Stimulated activated CD8-positive, alpha-beta memory T cell treated with anti-CD3 and anti-CD28 coated beads, Interleukin-7, amount 100 ng/mL, for 48 hours (primary cell): ENCODE measurements at regions not wholly inside any gene's neighbourhood (a gene's known extent, or its start where the extent isn't known, plus 50 kb on each side); places are given as distances from the start of the nearest gene placed in this dataset.

Experiments used
- DNase-seq, 2 donors: peaks; one replicate each; pipeline ENCODE4 v3.0.0-alpha.2; 2020; ENCODE audit warnings: low read depth in 1 of 2; ENCODE audit errors: extremely low read depth in 1 of 2

DNA sequence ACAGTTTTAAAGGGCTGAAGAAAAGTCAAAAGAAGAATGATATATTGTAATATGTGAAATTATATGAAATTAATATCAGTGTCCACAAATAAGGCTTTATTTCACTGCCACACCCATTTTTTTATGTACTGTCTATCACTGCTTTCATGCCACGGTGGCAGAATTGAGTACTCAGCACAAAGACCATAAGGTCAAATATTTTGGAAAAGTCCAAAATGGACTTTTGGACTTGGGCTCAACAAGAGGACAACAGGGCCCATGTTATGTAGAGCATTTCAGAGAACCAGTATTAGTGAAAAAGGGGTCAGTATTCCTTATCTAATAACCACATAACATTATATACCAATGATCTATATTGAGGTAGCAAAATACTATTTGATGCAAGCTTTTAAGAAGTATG is 427.2 kb downstream of the EPHA4 start:
- no peak for DNase-seq

DNA sequence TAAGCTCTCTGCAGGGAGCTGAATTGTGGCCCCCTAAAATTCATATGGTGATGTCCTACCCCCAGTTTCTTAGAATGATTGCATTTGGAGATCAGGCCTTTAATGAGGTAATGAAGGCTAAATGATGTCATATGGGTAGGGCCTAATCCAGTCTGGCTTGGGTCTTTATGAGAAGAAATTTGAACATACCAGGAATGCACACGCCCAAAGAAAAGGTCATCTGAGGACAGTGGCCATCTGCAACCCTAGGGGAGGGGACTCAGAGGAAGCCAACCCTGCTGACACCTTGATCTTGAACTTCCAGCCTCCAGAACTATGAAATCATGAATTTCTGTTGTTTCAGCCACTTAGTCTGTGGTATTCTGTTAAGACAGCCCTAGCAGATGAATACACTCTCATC is 426.7 kb downstream of the EPHA4 start:
- DNase-seq = no peak

DNA sequence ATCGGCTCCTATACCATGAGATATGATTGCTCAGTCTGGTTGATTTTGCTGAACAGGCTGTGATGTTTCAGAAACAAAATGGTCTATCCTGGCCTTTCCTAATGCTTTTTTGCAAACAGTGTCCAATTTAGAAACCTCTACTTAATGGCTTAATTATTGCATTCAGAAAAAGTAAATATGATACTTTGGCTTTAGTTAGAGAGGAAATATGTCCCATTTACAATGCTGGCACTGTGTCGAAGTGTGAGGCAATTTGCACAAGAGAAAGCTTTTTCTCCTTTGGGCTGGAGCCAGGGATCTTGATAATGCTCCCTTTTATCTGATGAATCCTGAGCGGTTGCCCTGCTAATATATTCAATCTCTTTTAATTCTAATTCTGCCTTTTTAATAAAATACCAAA is 418.9 kb downstream of the EPHA4 start:
- no peak for DNase-seq

DNA sequence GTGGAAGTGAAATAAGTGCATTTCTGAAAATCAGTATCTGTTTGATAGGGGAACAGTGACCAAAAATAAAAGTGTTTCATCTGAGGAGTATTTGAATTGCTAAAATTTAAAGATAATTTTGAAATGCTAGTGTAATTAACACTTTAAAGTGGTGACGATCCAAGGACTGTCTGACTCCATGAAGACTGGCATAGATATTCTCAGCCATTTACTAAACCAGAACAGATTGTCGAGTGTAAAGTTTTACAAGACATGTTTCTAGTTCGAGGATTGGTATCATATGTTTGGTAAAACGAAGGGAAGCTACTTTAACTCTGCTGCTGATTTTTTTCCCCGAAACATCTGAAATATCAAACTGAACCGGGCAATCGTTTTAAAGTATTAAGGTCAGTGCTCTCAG is 417.9 kb downstream of the EPHA4 start:
- DNase-seq = no peak

DNA sequence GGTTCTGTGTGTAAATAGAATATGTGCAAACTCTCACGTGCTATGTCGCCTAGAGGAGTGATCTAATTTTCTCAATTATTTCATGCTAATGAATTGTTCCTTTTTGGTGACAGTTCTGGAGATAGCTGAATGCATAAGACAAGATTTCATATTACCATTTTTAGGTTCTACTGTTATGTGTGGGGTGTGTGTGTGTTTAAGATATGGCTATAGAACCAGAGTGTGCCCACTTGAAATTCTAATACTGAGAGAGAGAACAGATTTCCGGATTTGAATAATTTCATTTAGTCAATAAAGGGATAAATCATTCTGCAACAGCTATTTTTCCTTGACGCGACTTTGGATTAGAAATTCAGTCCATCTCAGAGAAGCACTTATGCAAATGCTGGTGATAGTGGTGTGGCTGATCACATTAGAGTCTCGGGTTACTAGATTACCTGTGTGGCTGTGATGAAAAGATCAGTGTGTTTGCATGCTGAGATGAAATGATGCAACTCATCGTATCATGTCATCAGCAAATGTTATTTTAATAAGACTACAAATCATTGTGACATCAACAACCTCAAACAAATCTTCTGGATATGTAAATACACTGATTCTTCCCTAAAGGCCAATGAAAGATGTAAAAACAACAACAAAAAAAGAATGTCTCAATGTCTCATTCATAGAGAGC is 415.9 kb downstream of the EPHA4 start:
- DNase-seq = no peak

DNA sequence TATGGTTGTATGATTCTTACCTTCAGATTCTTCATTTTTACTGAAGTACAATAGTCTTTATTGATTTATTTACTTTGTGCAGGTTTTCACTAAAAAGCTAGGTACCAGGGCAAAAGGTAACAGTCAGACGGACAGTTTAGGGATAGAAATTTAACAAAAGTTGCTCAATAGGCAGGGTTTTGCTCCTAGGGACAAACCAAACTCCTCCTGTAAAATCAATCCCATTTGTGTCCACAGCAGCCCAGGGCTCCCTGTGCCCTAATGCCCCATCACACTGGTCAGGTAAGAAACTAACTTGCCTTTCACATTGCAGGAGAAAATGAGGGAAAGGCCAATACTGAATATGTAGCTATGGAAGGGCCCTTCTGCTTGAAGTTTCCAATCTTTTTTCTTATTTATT is 410.9 kb downstream of the EPHA4 start:
- no peak for DNase-seq

DNA sequence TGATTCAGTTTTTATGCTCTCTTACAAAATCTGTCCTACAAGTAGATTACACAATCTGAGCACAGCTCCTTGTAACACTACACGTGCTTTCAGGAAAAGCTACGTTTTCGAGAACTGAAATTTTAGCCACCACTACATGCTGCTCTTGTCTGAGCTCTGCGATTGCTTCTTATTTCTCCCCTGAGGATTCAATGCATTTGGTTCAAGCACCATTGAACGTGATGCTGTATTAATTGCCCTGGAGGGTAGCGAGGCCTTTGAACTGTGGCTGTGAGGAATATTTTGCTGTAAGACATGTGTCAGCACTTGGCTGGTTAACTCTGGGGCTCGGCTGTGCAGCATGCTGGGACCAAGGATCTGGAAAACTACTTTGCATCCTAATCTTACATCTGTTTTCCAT is 405.8 kb downstream of the EPHA4 start:
- DNase-seq = no peak

DNA sequence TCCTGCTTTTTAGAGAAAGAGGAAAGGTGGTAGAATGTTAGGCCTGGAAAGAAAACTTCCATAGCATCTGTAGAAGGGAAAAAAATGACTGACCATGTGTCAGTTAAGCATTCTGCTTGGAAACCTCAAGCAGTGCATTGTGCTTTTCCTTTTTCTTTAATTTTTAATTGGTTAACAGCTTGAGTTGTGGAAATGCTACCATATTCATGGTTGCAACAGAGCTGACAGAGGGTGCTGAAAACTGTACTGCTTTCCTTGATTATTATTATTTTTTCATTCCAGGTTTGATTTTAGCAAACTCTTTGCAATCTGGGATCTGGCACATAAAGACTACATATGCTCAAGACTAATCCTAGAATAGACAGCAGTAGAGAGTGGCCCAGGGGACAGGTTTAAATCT is 404.5 kb downstream of the EPHA4 start:
- no peak for DNase-seq

DNA sequence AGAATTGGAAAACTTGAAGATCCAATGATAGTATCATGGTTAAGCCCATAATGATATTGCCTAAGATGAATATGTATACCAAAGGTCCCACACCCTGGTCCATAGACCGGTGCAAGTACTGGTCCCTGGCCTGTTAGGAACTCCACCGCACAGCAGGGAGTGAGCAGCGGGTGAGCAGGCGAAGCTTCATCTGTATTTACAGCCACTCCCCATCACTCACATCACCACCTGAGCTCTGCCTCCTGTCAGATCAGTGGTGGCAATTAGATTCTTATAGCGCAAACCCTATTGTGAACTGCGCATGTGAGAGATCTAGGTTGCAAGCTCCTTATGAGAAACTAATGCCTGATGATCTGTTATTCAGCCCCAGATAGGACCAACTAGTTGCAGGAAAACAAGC is 402.4 kb downstream of the EPHA4 start:
- DNase-seq = no peak

DNA sequence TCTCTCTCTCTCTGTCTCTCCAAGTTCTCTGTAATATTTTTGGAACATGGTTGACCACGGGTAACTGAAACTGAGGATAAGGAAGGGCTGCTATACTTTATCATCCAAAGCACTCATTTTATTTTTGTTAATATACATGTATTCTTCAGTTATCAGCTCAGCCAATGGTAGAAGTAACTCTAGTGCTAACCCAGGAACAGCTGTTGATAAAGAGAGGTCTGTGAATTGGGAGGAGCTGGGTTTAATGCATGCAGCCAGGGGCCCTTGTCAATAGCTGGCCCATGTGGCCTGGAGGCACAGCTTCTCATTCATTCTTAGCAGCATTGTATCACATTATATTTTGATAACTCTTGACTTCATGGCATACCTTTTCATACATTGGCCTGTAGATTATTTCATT is 401.6 kb downstream of the EPHA4 start:
- DNase-seq = no peak

DNA sequence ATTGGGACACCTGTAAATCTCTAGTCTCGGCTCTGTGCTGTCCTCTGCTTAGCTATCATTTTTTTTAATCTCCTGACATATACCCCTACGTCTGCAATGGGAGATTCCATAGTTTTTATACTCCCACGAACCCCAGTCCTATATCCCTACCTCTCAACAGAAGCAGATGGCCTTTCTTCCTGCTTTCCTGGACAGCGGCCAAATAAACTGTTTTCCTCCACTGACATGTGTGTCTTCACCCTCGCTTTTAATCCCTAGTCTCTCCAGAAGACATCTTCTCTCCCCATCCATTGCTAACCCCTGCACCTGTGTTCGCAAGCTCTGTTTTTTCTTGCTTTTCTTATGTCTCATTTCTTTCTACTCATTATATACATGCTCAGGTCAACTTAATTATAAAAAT is 395.4 kb downstream of the EPHA4 start:
- DNase-seq = no peak

DNA sequence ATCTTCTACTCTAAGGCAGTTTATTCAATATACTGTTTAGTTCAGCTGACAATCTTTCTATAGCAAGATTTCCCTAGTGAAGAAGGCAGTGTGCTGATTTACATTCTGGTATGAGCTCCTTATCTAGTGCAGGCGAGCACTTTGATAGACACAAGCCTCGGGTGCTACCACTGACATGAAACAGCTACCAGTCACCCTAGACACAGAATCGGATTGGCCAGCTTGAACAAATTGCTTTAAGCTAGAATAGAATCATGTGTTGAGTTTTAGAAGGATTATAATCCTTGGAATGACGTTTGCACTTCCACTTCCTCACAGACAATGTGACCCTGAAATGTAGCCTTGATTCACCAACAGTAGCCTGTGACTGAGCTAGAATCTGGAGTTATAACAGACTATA is 394.0 kb downstream of the EPHA4 start:
- no peak for DNase-seq

DNA sequence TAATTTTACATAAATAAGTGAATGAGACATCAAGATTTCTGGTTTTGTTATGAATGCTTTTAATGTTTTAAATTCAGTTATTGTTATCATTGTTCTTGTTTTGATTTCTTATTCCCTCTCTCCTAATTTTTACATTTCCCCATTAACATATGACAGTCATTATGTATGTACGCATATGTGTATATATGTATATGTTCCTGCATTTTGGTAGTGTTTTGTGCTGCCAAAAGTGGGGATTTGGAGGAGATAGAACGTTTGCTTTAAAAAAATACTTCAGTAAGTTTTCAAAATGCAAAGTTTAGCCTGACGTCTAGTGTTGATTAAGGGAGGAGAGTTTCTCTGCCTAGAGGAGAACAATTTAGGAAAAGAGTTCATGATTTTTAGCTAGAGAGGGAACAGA is 385.2 kb downstream of the EPHA4 start:
- DNase-seq = no peak

DNA sequence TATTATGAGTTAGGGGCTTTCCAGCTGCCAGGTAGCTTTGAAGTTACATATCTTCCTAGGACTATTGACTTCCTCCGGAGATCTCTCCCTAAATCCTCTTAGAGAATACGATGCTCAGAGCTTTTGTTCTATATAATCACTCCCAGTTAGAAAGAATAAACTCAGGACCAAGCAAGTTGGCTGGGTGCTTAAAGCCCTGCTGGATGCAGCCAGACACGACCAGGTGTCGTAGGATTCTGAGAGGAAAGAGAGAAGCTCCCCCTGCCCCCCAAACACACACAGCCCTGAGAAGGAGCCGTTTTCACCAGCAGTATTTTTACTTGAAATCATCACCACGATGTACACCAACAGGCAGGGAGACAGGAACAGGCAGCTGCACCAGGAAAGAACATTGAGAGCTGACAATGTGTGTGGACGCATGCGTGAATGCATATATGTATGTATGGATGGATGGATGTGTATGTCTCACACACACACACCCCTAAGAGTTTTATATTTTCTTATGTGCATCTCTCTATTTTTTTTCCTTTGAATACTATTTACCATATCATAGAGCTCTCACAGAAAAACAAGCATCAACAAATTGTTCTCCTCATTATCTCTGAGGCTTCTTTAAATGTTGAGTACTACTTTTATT is 382.6 kb downstream of the EPHA4 start:
- DNase-seq = no peak

DNA sequence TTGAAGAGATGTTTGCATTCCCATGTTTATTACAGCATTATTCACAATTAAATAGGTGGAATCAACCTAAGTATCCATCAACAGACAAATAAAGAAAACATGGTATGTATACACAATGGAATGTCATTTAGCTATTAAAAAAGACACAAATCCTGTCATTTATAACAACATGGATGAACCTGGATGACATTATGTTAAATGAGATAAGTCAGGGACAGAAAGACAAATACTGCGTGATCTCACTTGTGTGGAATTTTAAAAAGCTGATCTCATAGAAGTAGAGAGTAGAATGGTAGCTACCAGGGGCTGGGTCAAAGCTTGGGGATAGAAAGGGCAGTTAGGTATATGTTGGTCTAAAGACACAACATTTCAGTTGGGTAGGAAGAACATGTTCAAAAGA is 376.3 kb downstream of the EPHA4 start:
- DNase-seq = no peak

DNA sequence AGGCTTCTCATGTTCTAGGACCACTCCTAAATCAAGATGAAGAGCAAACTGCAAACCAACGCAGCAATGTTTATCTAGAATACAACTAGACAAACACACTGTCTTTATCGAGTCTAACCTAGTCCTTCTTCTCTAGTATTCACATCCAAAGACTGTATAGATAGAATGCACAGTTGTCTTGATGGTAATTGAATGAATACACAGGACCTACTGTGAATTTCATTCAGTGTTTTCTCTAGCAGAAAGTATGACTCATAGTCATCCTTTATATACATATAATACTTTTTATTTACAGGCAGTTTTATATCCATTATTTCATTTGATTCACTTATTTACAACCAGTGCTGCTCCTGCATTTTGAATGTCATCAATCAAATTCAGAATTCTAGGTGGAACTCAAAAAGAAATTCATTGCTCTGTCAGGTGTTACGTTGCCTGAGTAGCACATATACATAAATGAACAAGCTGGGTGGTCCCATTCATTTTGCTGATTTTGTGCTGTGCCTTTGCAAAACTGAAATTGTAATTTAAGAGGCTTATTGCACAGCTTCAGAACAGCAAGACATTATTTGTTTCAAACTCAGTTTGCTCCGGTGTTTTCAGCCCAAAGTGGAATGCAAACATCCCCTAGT is 374.8 kb downstream of the EPHA4 start:
- no peak for DNase-seq

DNA sequence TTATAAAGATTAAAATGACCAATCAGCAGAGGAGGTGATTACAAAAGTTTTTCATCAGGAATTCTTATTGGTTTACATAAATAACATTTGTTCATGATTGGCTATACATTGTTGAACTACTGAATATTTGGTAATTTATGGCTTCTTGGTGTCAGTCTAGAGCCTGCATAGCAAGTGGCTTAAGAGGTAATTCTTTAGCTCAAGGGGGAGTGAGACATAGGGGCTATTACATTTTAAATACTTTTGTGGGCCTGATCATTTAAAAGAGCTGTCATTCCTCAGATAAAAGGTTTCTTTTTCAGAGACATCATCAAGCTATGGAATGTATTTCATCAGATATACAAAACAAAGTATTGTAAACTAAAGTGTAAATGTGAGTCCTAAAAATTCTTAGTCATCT is 373.8 kb downstream of the EPHA4 start:
- DNase-seq = no peak

DNA sequence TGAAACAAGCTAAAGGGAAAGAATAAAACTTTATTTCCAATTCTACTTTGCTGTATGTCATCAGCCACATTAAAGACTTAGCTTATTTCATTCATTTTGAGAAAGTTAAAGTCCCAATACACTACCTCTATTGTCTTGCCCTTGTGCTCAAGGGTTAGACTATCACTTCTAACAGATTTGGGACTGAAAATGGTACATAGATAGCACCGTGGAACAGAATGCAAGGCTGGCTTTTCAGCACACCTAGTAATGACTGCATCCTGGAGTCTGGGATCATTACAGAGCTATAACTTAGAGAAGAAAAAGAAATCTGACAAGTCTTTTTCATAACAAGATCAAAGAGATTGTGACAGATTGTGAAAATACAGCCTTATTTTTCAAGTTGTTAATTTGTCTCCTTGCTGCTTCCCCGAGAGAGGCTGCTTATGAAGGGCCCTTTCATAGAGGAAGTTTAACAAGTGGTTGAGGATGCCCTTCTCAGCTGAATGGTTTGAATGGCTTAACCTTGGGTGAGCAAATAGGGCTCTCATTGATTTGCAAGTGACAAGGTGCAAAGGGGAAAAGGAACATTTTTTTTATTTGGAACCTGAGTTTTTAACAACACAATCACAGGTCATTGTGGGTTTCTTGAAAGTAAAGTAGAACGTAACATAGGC is 371.8 kb downstream of the EPHA4 start:
- no peak for DNase-seq

DNA sequence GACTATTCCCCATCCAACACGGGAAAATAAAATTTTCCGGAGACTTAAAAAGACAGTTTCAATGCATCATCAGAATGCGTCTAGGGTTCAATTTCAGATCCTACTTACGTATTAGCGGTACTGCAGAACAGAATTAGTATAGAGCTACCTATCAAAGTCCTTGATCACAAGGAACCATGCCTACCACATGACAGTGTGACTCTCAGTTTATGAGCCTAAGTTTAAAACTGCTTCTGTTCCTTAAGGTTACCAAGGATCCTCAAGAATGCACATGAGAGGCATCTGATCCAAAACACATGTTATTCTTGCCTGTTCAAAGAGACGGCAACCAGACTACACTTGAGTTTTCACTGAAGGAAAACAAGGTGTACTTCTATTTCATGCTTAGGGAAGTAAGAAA is 369.7 kb downstream of the EPHA4 start:
- no peak for DNase-seq

DNA sequence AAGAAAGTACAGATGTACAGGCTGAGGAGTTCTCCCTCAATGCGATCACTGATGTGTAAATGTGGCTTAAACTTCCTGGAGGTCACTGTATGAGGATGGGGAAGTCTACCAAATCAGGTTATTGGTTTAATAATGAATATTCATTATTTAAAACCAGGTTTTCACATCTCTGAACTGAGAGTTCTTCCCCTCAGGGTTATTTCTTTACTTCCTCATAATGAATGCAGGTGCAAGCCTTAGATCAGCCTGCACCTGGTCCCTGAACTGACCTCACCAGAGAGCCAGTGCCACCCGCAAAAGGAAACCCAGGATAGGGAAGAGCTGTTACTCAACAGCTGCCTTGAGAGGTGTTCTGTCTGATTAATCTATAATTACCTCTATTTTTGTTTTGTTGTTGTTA is 369.0 kb downstream of the EPHA4 start:
- no peak for DNase-seq

DNA sequence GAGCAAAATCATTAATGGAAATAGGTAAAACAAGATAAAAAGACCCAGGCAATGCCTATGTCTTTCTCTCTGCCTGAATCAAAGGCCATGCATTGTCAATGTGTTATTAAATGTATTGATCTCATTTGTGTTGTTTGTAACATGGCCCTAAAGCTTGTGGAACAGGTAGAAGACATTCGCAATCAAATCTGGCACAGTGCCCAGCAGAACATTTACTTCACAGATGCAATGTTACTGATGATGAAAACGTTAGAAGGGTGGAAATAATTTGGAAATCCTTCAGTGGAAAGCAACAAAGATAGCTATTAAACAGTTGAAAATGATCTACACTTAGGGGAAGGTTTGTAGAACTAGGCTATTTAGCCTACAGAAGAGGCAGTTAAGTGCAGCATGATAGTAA is 368.2 kb downstream of the EPHA4 start:
- no peak for DNase-seq

DNA sequence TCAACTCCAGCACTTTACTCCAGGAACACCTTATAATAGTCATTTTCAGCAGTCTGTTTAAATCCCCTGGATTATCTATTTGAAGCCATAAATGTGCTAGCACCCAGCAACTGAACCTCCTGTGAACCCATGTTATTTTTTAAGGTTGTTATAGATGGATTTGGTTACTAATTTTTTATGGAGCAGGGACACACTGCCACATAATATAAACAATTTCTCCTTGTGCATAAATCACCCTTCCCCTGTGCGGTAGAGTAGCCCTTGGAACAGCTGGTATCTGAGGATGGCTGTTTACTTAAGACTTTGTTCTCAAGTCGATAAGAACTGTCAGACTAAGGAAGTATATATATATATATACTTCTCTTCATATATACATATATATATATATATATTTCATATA is 367.4 kb downstream of the EPHA4 start:
- no peak for DNase-seq
